ENCODE measurements at regions not wholly inside any gene's neighbourhood (a gene's known extent, or its start where the extent isn't known, plus 50 kb on each side); places are given as distances from the start of the nearest gene placed in this dataset.
"Not testable (repeated sequence)": the region's sequence is repeated elsewhere in the genome, so short reads cannot be mapped to it uniquely, and the experiment has no call there.

DNA sequence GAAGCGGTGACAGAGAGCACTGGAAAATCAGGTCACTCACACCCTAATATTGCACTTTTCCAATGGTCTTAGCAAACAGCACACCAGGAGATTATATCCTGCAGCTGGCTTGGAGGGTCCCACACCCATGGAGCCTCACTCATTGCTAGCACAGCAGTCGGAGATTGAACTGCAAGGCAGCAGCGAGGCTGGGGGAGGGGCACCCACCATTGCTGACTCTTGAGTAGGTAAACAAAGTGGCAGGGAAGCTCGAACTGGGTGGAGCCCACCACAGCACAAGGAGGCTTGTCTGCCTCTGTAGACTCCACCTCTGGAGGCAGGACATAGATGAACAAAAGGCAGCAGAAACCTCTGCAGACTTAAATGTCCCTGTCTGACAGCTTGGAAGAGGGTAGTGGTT is 1579.7 kb downstream of the REEP3 start:
- not testable (repeated sequence) for DNase-seq (ENCODE audit: low read depth)

DNA sequence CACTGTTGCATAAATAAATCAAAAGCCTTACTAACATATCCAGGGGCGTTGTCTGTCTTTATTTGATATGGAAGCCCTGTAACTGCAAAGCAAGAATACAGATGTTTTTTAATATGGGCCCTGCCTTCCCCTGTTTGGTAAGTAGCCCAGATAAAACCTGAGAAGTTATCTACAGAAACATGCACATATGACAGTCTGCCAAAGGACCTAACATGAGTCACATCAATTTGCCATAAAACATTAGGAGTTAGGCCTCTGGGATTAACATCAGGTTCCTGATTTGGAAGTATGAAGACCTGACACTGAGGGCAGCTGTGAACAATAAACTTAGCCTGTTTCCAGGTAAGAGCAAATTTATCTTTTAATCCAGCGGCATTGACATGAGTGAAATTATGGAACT is 1588.8 kb downstream of the REEP3 start:
- DNase-seq (ENCODE audit: low read depth): no peak

- DNase-seq (ENCODE audit: low read depth): not testable (repeated sequence)
Measured at GRCh38 chr10:65111059-65111458, 1589.9 kb downstream of the REEP3 start.

- DNase-seq (ENCODE audit: low read depth): no peak
Measured at GRCh38 chr10:65112573-65112972, 1591.4 kb downstream of the REEP3 start.

- DNase-seq (ENCODE audit: low read depth): no peak
Measured at GRCh38 chr10:65123120-65123519, 1601.9 kb downstream of the REEP3 start.

- no peak for DNase-seq (ENCODE audit: low read depth)
Measured at GRCh38 chr10:65125212-65125611, 1604.0 kb downstream of the REEP3 start.

DNA sequence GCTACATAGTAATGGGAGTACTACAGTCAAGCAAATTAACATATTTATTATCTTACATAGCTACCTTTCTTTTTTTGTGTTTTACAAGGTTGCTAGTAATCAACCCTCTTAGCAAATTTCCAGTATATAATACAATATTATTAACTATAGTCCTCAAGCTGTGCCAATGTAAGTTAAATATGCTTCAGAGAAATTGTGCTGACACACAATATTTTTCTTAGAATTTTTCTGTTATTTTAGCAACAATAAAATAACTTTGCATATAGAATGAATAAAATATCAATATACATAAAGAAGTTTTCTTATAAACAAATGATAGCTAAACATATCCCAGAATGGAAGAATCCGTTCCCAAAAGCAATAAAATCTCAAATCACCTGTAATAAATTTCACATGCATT is 1605.1 kb downstream of the REEP3 start:
- DNase-seq (ENCODE audit: low read depth): no peak

DNA sequence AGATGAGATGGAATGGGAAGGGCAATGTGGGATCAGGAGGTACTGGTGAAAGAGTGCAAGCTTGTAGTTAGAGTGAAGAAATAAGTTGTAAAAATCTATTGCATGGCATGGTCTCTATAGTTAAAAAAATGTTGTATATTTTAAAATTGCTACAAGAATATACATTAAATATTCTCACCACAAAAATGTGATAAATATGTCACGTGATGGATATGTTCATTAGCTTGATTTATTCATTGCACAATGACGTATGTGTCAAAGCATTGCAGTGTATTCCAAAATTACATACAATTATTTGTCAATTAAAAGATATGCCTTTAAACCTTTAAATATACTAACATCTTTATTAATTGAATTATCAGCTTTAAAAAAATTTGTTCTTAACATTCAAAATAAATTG is 1607.1 kb downstream of the REEP3 start:
- DNase-seq (ENCODE audit: low read depth): no peak

GRCh38 chr10:65130162-65130758 is 1609.1 kb downstream of the REEP3 start:
- DNase-seq (ENCODE audit: low read depth): no peak

DNA sequence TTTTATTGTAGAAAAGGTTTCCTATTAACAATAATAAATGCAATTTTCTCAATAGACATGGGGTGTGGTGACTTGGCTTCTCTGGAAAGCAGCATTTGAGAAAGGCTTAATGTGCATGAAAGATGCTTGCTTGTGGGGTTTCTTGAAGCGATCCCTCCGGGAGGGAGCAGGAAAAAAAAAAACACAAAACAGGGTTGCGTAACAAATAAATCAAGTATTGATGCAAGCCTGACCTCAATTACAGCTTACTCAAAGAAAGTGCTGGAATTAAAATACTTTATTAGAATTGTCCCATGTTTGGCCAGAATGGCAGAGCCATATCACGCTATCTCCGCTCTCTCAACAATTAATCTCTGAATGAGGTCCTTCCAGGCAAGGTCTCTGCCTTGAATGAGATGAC is 1612.5 kb downstream of the REEP3 start:
- DNase-seq (ENCODE audit: low read depth): no peak

GRCh38 chr10:65135508-65135907 is 1614.3 kb downstream of the REEP3 start:
- no peak for DNase-seq (ENCODE audit: low read depth)

- DNase-seq (ENCODE audit: low read depth): no peak
Measured at GRCh38 chr10:65142641-65143435, 1621.6 kb downstream of the REEP3 start.

GRCh38 chr10:65143723-65144122 is 1622.5 kb downstream of the REEP3 start:
- no peak for DNase-seq (ENCODE audit: low read depth)

DNA sequence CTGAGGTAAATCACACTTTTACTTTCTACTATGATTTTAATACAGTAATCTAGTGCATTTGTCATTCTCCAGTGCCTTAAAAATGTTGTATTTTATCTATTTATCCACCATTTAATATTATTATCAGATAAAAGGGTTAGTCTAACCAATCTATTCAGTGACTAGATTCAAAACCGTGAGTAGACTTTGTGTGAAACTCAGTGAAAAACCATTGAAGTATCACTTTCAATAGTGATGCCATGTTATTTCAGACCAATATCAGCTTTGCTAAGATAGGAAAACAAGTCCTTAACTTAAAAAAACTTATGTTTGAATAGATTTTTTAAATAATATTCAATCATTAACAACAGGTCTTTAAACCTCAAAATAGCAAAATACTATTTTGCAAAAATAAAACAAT is 1628.7 kb downstream of the REEP3 start:
- no peak for DNase-seq (ENCODE audit: low read depth)

GRCh38 chr10:65166272-65166671 is 1645.1 kb downstream of the REEP3 start:
- no peak for DNase-seq (ENCODE audit: low read depth)

DNA sequence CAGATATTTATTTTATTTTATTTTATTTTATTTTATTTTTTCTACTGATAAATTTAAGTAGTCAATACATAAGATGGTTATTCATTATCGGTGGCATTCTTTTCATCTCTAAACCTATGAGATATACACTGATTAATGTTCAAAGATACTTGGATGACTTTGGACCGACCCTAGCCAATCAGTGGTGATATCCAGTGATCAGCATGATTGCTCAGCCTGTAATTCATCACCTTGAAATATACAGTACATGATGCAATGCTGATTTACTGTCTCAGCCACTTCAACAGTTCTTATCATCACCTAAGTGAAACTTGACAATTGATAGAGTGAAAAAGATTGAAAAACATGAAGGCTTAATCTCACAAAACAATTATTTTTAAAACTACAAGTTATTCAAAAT is 1651.0 kb downstream of the REEP3 start:
- no peak for DNase-seq (ENCODE audit: low read depth)

GRCh38 chr10:65176994-65177393 is 1655.8 kb downstream of the REEP3 start:
- no peak for DNase-seq (ENCODE audit: low read depth)

GRCh38 chr10:65183236-65183635 is 1662.0 kb downstream of the REEP3 start:
- no peak for DNase-seq (ENCODE audit: low read depth)

- not testable (repeated sequence) for DNase-seq (ENCODE audit: low read depth)
Measured at GRCh38 chr10:65186668-65187067, 1665.5 kb downstream of the REEP3 start.

GRCh38 chr10:65194126-65194525 is 1672.9 kb downstream of the REEP3 start:
- DNase-seq (ENCODE audit: low read depth): peak; percentile 88

DNA sequence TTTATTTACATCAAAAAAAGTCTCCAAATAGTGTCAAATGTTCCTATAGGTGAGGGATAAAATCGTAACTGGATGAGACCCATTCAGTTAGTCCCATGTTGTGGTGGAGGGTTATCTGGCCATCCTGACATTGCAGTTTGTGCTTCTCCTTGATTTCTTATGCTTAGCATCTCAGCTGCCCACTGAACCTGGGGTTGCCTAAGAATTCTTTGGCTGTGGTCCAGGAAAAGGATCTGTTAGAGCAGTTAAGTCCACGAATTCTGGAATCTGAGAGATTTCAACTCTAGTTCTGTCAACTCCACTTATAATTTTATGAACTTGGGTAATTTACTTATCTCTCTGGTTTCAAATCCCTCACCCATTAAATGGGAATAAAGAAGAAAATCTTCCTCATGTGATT is 1673.4 kb downstream of the REEP3 start:
- peak; percentile 75 for DNase-seq (ENCODE audit: low read depth)

- DNase-seq (ENCODE audit: low read depth): no peak
Measured at GRCh38 chr10:65196111-65196510, 1674.9 kb downstream of the REEP3 start.

GRCh38 chr10:65197935-65198334 is 1676.7 kb downstream of the REEP3 start:
- DNase-seq (ENCODE audit: low read depth): no peak
